ENCODE measurements at regions not wholly inside any gene's neighbourhood (a gene's known extent, or its start where the extent isn't known, plus 50 kb on each side); places are given as distances from the start of the nearest gene placed in this dataset.

- no peaks in the 10 kb centered on the region for H3K27me3 ChIP-seq (replicated peaks in 1 of 2; ENCODE audit: control insufficient read depth in 2 of 2, insufficient read depth in 2 of 2, low read length in 1 of 2)
- FAIRE-seq (no peak), ATAC-seq (no peak), DNase-seq (ENCODE audit: low read depth, low spot score) (no peak)
- no TSS peak for BruUV-seq (replicated peaks)
- no peak overlapping the region for H2AFZ ChIP-seq (ENCODE audit: control insufficient read depth, low read depth, low read length)
- no peak for TF ChIP-seq ZNF217 (IDR thresholded peaks at IDR 0.05)
- H3K9me3 ChIP-seq (replicated peaks; ENCODE audit: control insufficient read depth, insufficient read depth, low read length): no peaks in the 10 kb centered on the region
- H4K20me1 ChIP-seq (ENCODE audit: control insufficient read depth, insufficient read depth): no peaks in the 10 kb centered on the region
- H3K4me3 ChIP-seq: no peak overlapping the region
- ChIA-PET CTCF (no interaction called here), RAD21 (ENCODE audit: unreplicated experiment) (no interaction called here), POLR2A (no interaction called here), SMC1A (ENCODE audit: uncharacterized antibody, unreplicated experiment) (no interaction called here)
- no peaks in the 10 kb centered on the region for H3K79me2 ChIP-seq (ENCODE audit: control insufficient read depth, insufficient read depth, low read length)
- peaks cover 14% of the 10 kb centered on the region for H3K4me1 ChIP-seq (ENCODE audit: control insufficient read depth, insufficient read depth, low read length)
- in situ Hi-C loops (cut with MboI): no loop called here
- H3K27ac ChIP-seq (ENCODE audit: control insufficient read depth, insufficient read depth): no peak overlapping the region
- intact Hi-C loops (cut with micrococcal nuclease; ENCODE audit: unreplicated experiment): no loop called here
- H3K36me3 ChIP-seq (ENCODE audit: control insufficient read depth in 2 of 2, insufficient read depth in 2 of 2, low read length in 1 of 2): no peaks in the 10 kb centered on the region
- H3K9ac ChIP-seq (ENCODE audit: control insufficient read depth, insufficient read depth, low read length): no peak overlapping the region
- H3K4me2 ChIP-seq (ENCODE audit: control insufficient read depth, insufficient read depth): no peak overlapping the region
These were observed 463.0 kb downstream of the FBXO15 start for GRCh38 chr18:73684647-73685046.

- Histone ChIP-seq H2AFZ (ENCODE audit: control insufficient read depth, low read depth, low read length) (no peak overlapping the region), H3K9me3 (replicated peaks; ENCODE audit: control insufficient read depth, insufficient read depth, low read length) (no peaks in the 10 kb centered on the region), H3K9ac (ENCODE audit: control insufficient read depth, insufficient read depth, low read length) (no peak overlapping the region), H3K27me3 (replicated peaks in 1 of 2; ENCODE audit: control insufficient read depth in 2 of 2, insufficient read depth in 2 of 2, low read length in 1 of 2) (no peaks in the 10 kb centered on the region), H4K20me1 (ENCODE audit: control insufficient read depth, insufficient read depth) (no peaks in the 10 kb centered on the region), H3K36me3 (ENCODE audit: control insufficient read depth in 2 of 2, insufficient read depth in 2 of 2, low read length in 1 of 2) (no peaks in the 10 kb centered on the region), H3K79me2 (ENCODE audit: control insufficient read depth, insufficient read depth, low read length) (no peaks in the 10 kb centered on the region), H3K4me2 (ENCODE audit: control insufficient read depth, insufficient read depth) (no peak overlapping the region), H3K4me3 (no peak overlapping the region), H3K27ac (ENCODE audit: control insufficient read depth, insufficient read depth) (no peak overlapping the region), H3K4me1 (ENCODE audit: control insufficient read depth, insufficient read depth, low read length) (peaks cover 4% of the 10 kb centered on the region)
- 30% methylated on average over 6 of the region's 6 CpGs for WGBS (ENCODE audit: insufficient coverage, insufficient replicate concordance, low lambda C conversion rate, missing lambda C conversion rate)
- FAIRE-seq: no peak
- RAD21 ChIA-PET (ENCODE audit: unreplicated experiment): no interaction called here
- BruUV-seq (replicated peaks): no TSS peak
- POLR2A ChIA-PET: no interaction called here
- CTCF ChIA-PET: no interaction called here
- SMC1A ChIA-PET (ENCODE audit: uncharacterized antibody, unreplicated experiment): no interaction called here
- in situ Hi-C loops (cut with MboI): no loop called here
- intact Hi-C loops (cut with micrococcal nuclease; ENCODE audit: unreplicated experiment): no loop called here
- TF ChIP-seq BACH1 (IDR thresholded peaks at IDR 0.05; ENCODE audit: borderline replicate concordance) (no peak), POLR2AphosphoS5 (IDR thresholded peaks at IDR 0.05; ENCODE audit: low read length) (no peak), CBX3 (IDR thresholded peaks at IDR 0.05; ENCODE audit: borderline replicate concordance, low read depth) (no peak)
- no peak for DNase-seq (ENCODE audit: low read depth, low spot score)
- ATAC-seq: no peak
These were observed 464.0 kb downstream of the FBXO15 start for GRCh38 chr18:73683409-73684238.
